ENCODE measurements at regions not wholly inside any gene's neighbourhood (a gene's known extent, or its start where the extent isn't known, plus 50 kb on each side); places are given as distances from the start of the nearest gene placed in this dataset.

- TF ChIP-seq EZH2phosphoT487 (IDR thresholded peaks at IDR 0.05; ENCODE audit: insufficient read depth, low read depth) (no peak), EZH2 (IDR thresholded peaks at IDR 0.05; ENCODE audit: insufficient read depth, poor library complexity, severe bottlenecking) (no peak)
- Histone ChIP-seq H3K9ac (no peak overlapping the region), H3K9me3 (ENCODE audit: low read depth) (no peaks in the 10 kb centered on the region), H3K4me2 (ENCODE audit: unreplicated experiment) (no peak overlapping the region), H4K20me1 (ENCODE audit: insufficient read depth) (no peaks in the 10 kb centered on the region), H3F3A (ENCODE audit: insufficient read depth) (no peaks in the 10 kb centered on the region), H3K36me3 (ENCODE audit: low read depth) (no peaks in the 10 kb centered on the region), H2AFZ (no peak overlapping the region), H3K4me1 (ENCODE audit: insufficient read depth) (no peaks in the 10 kb centered on the region), H3K79me2 (ENCODE audit: insufficient read depth) (no peaks in the 10 kb centered on the region), H3K27me3 (replicated peaks; ENCODE audit: insufficient read depth) (no peaks in the 10 kb centered on the region), H3K4me3 (no peak overlapping the region), H3K9me2 (ENCODE audit: insufficient read depth) (no peaks in the 10 kb centered on the region), H3K27ac (no peak overlapping the region)
- 86 to 88% methylated on average over 5 of the region's 5 CpGs for WGBS, 2 experiments (ENCODE audit: low coverage in 1 of 2, low lambda C conversion rate in 2 of 2, missing lambda C conversion rate in 2 of 2)
- DNase-seq, result no peak
- in situ Hi-C loops (cut with MboI), result no loop called here
Measured at GRCh38 chr10:10680496-10680895, 337.2 kb upstream of the CELF2 start.

- no peak overlapping the region for H3K4me3 ChIP-seq
- H3K9me3 ChIP-seq (ENCODE audit: low read depth), result no peaks in the 10 kb centered on the region
- 51 to 57% methylated on average over 4 of the region's 4 CpGs for WGBS, 2 experiments (ENCODE audit: low coverage in 1 of 2, low lambda C conversion rate in 2 of 2, missing lambda C conversion rate in 2 of 2)
- no peaks in the 10 kb centered on the region for H4K20me1 ChIP-seq (ENCODE audit: insufficient read depth)
- H3K9me2 ChIP-seq (ENCODE audit: insufficient read depth), result no peaks in the 10 kb centered on the region
- no peaks in the 10 kb centered on the region for H3K4me1 ChIP-seq (ENCODE audit: insufficient read depth)
- no peak overlapping the region for H3K27ac ChIP-seq
- no peak overlapping the region for H3K9ac ChIP-seq
- no peaks in the 10 kb centered on the region for H3K36me3 ChIP-seq (ENCODE audit: low read depth)
- H3K4me2 ChIP-seq (ENCODE audit: unreplicated experiment), result no peak overlapping the region
- H2AFZ ChIP-seq, result no peak overlapping the region
- no peak for DNase-seq
- in situ Hi-C loops (cut with MboI), result no loop called here
- no peaks in the 10 kb centered on the region for H3K27me3 ChIP-seq (replicated peaks; ENCODE audit: insufficient read depth)
- H3F3A ChIP-seq (ENCODE audit: insufficient read depth), result no peaks in the 10 kb centered on the region
- H3K79me2 ChIP-seq (ENCODE audit: insufficient read depth), result no peaks in the 10 kb centered on the region
- TF ChIP-seq EZH2phosphoT487 (IDR thresholded peaks at IDR 0.05; ENCODE audit: insufficient read depth, low read depth) (no peak), EZH2 (IDR thresholded peaks at IDR 0.05; ENCODE audit: insufficient read depth, poor library complexity, severe bottlenecking) (no peak)
Measured at GRCh38 chr10:10684972-10685371, 332.7 kb upstream of the CELF2 start.

- no peak overlapping the region for H3K27ac ChIP-seq
- H3K9me2 ChIP-seq (ENCODE audit: insufficient read depth), result no peaks in the 10 kb centered on the region
- no peaks in the 10 kb centered on the region for H4K20me1 ChIP-seq (ENCODE audit: insufficient read depth)
- no peak for DNase-seq
- H3K9me3 ChIP-seq (ENCODE audit: low read depth), result no peaks in the 10 kb centered on the region
- in situ Hi-C loops (cut with MboI), result no loop called here
- H3K79me2 ChIP-seq (ENCODE audit: insufficient read depth), result no peaks in the 10 kb centered on the region
- H3K27me3 ChIP-seq (replicated peaks; ENCODE audit: insufficient read depth), result no peaks in the 10 kb centered on the region
- H3K36me3 ChIP-seq (ENCODE audit: low read depth), result no peaks in the 10 kb centered on the region
- TF ChIP-seq EZH2 (IDR thresholded peaks at IDR 0.05; ENCODE audit: insufficient read depth, poor library complexity, severe bottlenecking), result no peak
- TF ChIP-seq EZH2phosphoT487 (IDR thresholded peaks at IDR 0.05; ENCODE audit: insufficient read depth, low read depth), result no peak
- H3K4me3 ChIP-seq, result no peak overlapping the region
- H2AFZ ChIP-seq, result no peak overlapping the region
- no peak overlapping the region for H3K4me2 ChIP-seq (ENCODE audit: unreplicated experiment)
- no peaks in the 10 kb centered on the region for H3K4me1 ChIP-seq (ENCODE audit: insufficient read depth)
- H3F3A ChIP-seq (ENCODE audit: insufficient read depth), result no peaks in the 10 kb centered on the region
- WGBS, 2 experiments (ENCODE audit: low coverage in 1 of 2, low lambda C conversion rate in 2 of 2, missing lambda C conversion rate in 2 of 2), result 36 to 47% methylated on average over 1 of the region's 1 CpG
- H3K9ac ChIP-seq, result no peak overlapping the region
Measured at GRCh38 chr10:10685566-10685965, 332.1 kb upstream of the CELF2 start.

GRCh38 chr10:10687751-10688150, 329.9 kb upstream of the CELF2 start:
- in situ Hi-C loops (cut with MboI), result no loop called here
- no peak overlapping the region for H2AFZ ChIP-seq
- no peaks in the 10 kb centered on the region for H3K27me3 ChIP-seq (replicated peaks; ENCODE audit: insufficient read depth)
- no peaks in the 10 kb centered on the region for H3K9me2 ChIP-seq (ENCODE audit: insufficient read depth)
- H3K27ac ChIP-seq, result no peak overlapping the region
- no peaks in the 10 kb centered on the region for H3K4me1 ChIP-seq (ENCODE audit: insufficient read depth)
- no peaks in the 10 kb centered on the region for H3F3A ChIP-seq (ENCODE audit: insufficient read depth)
- H4K20me1 ChIP-seq (ENCODE audit: insufficient read depth), result no peaks in the 10 kb centered on the region
- H3K79me2 ChIP-seq (ENCODE audit: insufficient read depth), result no peaks in the 10 kb centered on the region
- WGBS, 2 experiments (ENCODE audit: low coverage in 1 of 2, low lambda C conversion rate in 2 of 2, missing lambda C conversion rate in 2 of 2), result 83% methylated on average over 4 of the region's 4 CpGs
- no peak for TF ChIP-seq EZH2 (IDR thresholded peaks at IDR 0.05; ENCODE audit: insufficient read depth, poor library complexity, severe bottlenecking)
- TF ChIP-seq EZH2phosphoT487 (IDR thresholded peaks at IDR 0.05; ENCODE audit: insufficient read depth, low read depth), result no peak
- DNase-seq, result no peak
- no peaks in the 10 kb centered on the region for H3K36me3 ChIP-seq (ENCODE audit: low read depth)
- H3K9me3 ChIP-seq (ENCODE audit: low read depth), result no peaks in the 10 kb centered on the region
- no peak overlapping the region for H3K4me3 ChIP-seq
- no peak overlapping the region for H3K9ac ChIP-seq
- H3K4me2 ChIP-seq (ENCODE audit: unreplicated experiment), result no peak overlapping the region

GRCh38 chr10:10699427-10699826, 318.2 kb upstream of the CELF2 start:
- H3K27ac ChIP-seq, result no peak overlapping the region
- H3K27me3 ChIP-seq (replicated peaks; ENCODE audit: insufficient read depth), result no peaks in the 10 kb centered on the region
- no peak overlapping the region for H2AFZ ChIP-seq
- H4K20me1 ChIP-seq (ENCODE audit: insufficient read depth), result no peaks in the 10 kb centered on the region
- no peak overlapping the region for H3K4me2 ChIP-seq (ENCODE audit: unreplicated experiment)
- no peak overlapping the region for H3K4me3 ChIP-seq
- no peaks in the 10 kb centered on the region for H3K4me1 ChIP-seq (ENCODE audit: insufficient read depth)
- no peaks in the 10 kb centered on the region for H3K9me2 ChIP-seq (ENCODE audit: insufficient read depth)
- no peak for DNase-seq
- H3K36me3 ChIP-seq (ENCODE audit: low read depth), result no peaks in the 10 kb centered on the region
- no peak overlapping the region for H3K9ac ChIP-seq
- WGBS, 2 experiments (ENCODE audit: low coverage in 1 of 2, low lambda C conversion rate in 2 of 2, missing lambda C conversion rate in 2 of 2), result 56 to 57% methylated on average over 3 of the region's 3 CpGs
- no peak for TF ChIP-seq EZH2phosphoT487 (IDR thresholded peaks at IDR 0.05; ENCODE audit: insufficient read depth, low read depth)
- TF ChIP-seq EZH2 (IDR thresholded peaks at IDR 0.05; ENCODE audit: insufficient read depth, poor library complexity, severe bottlenecking), result no peak
- H3F3A ChIP-seq (ENCODE audit: insufficient read depth), result no peaks in the 10 kb centered on the region
- in situ Hi-C loops (cut with MboI), result no loop called here
- no peaks in the 10 kb centered on the region for H3K9me3 ChIP-seq (ENCODE audit: low read depth)
- H3K79me2 ChIP-seq (ENCODE audit: insufficient read depth), result no peaks in the 10 kb centered on the region
